ENCODE measurements at regions not wholly inside any gene's neighbourhood (a gene's known extent, or its start where the extent isn't known, plus 50 kb on each side); places are given as distances from the start of the nearest gene placed in this dataset.

DNA sequence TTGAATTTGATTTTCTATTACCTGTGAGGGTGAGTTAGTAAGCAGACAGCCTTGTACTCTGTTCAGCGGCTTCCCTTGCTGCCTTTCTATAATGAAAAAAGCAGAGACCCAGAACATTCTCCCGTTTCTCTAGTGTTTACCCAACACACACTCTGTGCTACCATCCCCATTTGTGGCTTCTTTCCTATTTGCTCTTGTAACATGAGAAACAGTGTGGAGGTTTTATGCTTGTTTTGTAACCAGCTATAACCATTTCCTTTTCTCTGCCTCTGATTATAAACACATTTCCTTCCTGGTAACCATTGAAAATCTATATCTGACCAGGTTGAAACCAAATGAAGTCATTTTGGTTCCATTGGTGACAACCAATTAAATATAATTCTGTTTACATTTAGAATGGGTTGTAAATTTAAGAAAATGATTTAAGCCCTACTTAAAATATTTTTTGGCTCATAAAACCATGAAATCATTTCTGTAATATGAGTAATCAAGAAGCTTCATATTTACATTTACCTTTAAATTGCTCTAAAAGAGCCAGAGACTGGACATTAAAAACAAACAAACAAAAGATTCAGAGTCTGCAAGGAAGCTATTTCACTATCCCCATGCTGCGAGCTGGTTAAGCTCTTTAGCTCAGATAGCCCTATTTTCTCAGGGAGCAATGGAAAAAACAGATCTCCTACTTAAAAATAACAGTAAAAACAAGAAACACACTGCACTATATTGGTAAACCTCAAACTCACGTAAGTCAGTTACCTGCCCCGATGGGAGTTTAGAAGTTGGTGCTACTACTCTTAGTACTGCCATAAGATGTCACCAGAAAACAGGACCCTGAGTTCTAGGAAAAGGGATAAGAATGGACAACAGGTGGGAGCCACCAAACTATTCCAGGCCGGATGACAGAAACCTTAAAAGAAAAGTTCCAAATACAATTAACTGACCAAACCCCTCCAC, 206.5 kb upstream of the EEA1 start:
- no peak for DNase-seq

DNA sequence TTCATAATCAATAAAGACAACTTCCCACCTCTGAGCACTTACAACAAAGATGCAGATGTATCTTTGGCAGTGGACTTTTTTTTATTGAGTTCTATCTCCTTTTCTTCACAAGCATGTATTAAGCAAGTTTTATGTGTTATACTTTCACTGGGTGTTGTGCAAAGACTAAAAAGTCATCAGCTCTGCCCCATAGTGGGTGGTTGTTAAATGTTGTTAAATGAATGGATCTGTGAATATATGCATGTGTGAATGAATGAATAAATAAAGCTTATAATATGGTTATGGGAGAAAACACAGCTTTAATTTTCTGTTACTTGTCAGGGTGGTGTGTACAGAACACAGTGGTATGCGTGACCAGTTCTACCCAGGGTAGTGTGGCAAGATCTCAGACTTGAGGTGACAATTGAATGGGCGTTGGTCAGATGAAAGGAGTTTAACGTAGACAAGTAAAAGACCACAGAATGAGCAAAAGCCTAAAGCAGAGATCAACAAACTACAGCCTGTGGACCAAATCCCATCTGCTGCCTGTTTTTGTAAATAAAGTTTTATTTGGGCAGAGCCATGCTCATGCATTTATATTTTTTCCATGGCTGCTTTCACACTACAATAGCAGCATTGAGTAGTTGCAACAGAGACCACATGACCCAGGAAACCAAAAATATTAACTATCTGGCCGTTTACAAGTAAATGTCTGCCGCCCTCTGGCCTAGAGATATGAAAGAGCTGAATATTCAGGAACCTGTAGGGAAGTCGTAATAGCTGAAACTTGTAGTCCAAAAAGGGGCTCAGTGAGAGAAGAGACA, 207.4 kb upstream of the EEA1 start:
- DNase-seq = no peak

DNA sequence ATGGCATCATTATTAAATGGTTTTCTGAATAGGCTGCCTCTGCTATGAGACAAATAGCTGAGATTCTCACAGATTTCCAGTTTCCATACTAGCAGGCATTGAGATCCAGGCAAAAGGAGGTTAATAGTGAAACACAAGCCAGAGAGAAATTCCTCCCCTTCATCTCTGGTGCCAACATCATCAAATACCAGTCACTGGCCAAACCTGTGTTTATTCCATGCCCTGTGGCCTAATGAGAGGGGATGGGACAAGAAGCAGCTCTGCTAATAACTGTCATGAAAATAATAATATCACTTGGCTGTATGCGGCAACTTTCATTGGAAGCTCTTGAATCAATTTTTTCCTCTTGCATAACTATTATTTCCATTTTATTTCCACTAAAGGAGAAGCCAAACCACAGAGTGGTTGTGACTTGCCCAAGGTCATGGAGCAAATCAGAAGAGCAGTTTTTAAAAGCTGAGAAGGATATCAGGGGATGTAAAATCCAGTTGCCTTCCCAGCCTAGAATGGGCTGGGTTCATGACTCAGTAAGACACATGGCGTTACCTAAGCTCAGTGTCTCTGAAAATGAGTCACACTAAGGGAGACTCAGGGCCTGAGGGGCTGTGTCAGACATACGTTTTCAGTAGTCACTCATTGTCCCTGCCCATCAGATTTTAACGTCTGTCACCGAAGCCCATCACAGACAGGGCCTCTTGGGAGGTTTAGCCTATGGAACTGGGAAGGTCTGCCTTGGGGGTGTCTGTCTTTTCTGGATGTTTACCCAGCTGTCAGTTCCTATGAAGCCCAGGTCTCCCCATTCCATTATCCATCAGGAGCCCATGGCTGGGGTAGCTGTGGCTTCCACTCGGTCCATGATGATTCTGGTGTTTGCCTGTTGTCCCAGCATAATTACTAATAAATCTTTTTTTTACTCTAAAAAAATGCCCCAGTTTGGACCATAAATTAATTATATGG, 208.8 kb upstream of the EEA1 start:
- no peak for DNase-seq

DNA sequence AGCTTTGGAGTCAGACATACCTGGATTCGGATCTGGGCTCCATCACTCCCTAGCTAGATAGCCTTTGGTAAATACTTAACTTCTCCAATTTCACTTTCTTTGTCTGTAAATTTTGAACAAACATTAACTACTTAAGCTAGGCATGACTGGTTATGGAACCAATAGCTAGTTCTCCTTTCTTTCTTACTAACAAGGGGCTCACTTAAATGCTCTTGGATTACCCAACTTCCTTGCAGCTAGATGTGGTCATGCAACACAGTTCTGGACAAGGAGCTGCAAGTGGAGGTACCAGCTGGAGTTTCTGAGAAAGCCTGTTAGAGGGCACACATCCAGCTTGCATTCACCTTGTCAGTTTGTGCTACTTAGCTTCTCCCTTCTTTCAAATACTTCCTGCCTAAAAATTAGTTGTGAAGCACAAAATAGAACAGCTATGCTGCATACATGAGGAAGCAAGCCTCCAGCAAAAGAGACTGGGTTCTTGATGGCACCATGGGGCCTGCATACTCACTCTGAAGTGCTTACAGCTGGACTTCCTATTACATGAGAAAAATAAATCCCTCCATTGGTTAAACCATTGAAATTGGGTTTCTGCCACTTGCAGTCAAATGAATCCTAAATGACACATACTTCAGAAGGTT, 210.1 kb upstream of the EEA1 start:
- DNase-seq = no peak

DNA sequence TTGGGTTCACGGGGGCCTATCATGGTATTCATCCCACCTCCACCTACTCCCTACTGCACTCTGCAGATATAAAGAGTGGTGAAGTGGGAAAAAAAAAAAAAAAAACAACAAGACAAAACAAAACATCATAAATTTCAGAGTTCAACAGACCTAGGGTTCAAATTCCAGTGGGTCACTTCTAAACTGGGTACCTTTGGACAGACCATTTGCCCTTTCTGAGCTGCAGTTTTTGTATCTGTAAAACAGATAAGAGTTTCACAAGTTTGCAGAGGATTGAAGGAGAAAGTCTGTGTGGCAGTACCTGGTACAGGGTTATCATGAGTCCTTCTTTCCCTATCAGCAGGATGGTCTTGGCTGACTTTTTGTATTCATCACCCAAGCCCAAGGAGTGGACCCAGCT, 211.2 kb upstream of the EEA1 start:
- DNase-seq = no peak

DNA sequence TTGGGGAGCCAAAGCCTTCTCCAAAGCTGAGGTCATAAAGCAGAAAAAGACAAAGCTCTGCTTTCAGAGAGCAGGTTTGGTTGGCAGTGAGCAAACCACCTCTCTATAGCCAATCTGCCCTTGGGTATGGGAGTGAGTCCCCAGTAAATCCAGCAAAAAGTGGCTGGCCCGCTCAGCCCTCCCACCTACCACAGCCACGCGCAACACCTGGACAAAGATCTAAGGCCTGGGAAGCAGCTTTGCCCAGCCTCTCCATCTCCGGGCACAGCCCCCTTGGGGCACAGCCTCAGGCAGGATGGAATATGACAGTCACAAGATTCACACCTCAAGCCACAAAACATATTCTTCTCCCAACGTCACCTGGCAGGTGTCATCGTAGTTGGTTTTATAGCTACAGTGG, 211.7 kb upstream of the EEA1 start:
- no peak for DNase-seq

DNA sequence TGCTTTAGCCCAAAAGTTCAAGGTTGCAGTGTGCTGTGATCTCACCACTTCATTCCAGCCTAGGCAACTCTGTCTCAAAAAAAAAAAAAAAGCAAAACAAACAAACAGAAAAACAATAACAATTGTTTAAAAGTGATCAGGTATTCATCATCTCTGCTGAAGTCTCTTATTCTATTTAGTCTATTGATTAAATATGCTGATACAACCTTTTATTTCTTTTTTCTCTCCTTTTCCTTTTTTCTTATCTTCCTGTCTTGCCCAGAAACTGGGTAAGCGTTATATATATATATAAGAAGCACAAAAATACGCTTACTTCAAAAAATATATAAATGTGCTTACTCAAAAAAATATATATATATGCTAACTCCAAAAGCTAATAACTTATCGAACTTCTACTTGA, 213.8 kb upstream of the EEA1 start:
- DNase-seq = no peak

DNA sequence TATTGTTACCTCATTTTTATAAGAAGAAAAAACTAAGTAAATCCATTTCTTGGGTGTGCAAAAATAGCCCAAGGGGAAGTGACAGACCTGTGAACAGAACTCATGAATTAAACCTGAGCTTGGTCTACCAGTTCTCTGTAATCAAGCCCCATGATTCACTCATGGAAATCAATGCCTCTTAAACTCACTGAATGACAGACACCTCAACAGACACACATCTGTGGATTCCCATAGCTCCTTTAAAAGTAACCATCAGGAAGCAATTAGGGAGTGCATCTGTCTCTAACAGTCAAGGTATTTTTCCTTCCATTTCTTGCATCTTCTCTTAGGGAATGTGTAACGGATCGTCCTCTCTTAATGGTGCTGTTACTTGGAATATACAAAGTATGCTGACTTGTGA, 215.0 kb upstream of the EEA1 start:
- no peak for DNase-seq

DNA sequence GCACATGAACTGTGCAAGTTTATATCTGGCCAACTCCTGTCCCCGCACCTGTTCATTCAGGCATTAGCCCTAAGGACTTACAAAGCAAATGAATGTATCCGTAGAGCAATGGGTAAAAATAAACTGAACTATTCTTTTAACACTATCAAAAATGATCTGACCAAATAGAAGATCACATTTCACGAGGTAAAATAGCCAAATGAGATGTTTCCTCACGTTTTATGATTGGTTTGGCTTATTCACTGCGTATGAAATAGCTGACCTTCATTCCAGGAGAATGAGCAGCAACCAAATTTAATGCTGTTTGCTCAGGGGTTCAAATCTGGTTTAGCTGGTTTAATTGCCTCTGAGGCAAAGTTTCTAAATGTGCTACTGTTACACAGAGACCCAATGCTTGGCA, 216.0 kb upstream of the EEA1 start:
- DNase-seq = no peak

DNA sequence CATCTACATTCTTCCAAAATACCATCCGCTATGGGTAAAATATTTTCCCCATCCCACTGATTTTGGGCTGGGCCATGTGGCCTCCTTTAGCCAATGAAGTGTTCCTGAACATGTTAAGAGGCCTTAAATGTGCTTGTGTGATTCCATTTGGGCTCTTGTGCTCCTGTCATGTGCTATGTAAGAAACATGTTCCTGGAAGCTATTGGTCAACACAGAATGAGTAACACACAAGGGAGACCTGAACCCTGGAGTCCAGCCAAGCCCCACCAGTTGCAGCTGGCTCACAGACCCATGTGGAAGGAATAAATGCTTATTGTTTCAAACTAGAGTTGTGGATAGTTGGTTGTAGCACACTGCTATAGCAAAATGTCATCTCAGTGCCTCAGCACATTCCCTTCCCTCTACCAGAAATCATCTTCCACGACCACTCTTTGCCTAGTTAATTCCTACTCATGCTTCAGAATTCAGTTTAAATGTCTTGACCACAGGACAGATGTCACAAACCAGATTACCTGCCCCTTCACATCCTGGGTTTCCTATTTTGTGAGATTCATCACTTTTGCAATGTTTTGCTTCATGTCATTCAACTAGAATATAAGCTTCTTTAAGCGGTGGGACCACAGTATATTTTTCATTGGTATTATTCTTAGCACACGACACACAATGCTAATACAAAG, 217.3 kb upstream of the EEA1 start:
- DNase-seq = no peak

DNA sequence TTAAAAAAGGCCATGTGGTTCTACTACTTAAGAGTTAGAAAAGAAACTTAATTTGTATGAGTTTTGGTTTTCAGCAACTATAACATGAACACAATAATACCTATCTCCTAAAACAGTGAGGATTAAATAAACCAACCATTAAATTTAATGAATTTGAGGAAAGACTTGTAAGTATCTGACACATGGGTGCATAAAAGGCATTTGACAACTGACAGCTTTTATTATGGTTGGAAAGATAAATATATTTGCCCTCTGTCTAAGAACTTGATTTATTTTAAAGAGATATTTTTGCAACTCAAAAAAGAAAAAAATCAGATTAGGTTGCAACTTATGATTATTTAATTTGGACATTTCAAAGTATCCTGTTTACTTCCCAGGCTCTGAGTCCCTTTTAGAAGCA, 217.9 kb upstream of the EEA1 start:
- DNase-seq = no peak

DNA sequence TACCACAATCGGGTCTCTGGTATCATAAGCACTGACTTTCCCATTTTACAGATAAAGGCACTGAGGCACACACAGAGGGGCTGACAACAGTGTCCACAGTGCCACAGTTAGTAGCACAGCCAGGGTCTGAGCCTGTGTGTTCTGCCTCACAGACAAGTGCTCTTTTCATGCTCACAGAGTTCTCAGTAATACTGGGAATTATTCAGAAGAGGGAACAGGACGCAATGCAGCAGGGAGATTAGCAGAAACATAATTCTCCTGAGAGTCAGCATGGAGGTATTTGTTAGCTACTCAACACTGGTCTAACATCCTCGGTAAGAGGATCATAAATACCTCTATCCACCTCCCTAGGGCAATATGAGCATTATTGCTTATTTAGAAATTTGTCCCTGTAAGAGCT, 219.3 kb upstream of the EEA1 start:
- no peak for DNase-seq

DNA sequence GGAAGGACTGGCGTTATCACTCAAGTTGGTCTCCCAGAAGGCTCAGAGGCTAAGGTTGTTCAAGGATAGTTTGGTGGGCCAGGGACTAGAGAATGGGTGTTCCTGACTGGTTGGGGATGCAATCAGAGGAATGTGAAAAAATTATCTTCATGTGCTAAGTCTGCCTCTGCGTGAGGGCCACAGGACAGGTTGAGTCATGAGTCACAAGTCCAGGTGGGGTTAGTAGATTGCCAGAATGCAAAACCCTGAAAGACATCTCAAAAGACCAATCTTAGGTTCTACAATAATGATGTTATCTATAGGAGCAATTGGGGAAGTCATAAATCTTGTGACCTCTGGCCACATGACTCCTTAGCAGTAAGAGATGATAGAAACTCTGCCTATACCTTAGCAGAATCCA, 220.1 kb upstream of the EEA1 start:
- no peak for DNase-seq

DNA sequence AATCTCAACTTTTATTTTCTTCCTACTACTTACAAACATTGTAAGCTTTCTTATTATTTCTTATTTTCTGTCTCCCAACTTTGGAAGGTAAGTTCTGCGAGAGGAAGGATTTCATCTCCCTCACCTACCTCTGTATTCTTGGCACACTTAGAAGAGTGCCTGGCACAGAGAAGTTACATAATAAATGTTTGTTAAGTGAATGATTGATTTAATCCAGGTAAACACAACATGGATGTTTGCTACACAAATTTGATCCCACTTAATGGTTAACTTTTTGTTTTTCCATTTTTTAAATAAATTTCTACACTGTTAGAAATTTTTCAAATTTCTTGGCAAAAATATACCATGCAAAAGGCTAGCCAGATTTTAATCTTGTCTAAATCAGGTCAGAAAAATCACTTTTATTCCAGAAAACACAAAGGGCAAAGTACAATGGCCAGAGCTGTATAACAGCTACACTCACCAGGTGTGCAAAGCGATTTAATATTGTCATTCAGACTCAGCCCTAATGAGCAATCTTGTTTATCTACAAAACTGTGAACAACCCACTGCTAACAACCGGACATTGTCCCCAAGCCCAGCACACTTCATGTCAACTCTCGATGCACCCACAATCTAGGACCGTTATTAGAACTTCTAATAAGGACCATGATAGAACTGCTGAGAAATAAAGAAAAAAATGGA, 222.1 kb upstream of the EEA1 start:
- DNase-seq = no peak

DNA sequence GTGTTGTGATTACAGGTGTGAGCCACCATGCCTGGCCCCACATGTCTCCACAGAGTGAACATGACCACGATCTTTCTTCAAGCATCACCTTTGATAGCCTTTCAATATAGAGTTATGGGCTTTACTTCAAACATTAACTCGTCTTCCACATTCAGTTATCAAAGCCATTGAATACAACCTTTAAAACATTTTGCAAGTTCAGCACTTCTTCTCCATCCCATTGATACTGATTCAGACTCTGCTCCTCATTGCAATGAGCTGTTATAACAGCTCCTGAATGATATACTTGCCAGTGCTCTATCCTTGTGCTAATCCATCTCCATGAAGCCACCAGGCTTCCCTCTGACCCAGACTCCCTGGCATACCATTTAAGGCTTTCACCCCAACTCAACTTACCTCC, 223.5 kb upstream of the EEA1 start:
- no peak for DNase-seq

DNA sequence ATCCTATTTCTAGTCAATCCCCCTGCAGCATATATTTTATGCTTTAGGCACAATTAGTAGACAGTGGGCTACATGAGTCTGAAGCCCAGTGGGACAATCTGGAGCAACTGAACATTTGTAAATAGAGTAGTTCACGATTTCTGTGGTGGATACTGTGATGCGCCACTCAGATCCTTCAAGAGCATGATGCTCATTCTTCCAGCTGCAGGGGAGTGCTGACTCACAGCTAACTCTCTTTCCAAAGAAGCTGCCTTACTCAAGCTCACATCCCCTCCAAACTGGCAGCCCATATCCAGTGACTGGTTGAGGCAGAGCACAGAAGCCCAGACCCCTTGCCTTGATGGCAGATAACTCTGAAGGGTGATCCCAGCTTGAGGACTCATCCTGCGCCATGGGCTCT, 224.2 kb upstream of the EEA1 start:
- no peak for DNase-seq

DNA sequence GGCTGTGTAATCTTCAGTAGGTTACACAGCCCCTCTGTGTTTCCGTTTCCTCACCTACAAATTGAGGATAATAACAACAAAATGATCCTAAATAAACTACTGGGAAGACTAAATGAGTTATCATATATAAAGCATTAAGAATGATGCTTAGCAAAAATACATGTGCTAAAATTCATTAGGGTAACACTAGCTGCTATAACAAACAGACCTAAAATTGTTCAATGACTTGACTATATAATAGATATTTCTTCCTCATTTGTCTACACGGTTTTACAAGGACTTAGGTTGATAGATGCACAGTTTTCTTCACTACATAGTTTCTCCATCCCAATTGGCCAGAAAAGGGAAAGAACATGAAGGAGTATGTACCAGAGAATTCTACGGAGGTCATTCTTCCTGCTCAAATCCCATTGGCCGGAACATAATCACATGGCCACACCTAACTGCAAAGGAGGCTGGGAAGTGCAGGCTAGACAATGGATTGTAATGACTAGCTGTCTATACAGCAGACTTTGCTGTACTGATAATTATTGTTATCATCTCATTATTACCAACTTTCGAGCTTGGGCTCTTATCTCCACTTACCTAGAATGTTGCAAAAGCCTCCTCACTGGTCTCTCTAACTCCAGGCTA, 223.5 kb upstream of the NUDT4 start:
- DNase-seq = no peak

DNA sequence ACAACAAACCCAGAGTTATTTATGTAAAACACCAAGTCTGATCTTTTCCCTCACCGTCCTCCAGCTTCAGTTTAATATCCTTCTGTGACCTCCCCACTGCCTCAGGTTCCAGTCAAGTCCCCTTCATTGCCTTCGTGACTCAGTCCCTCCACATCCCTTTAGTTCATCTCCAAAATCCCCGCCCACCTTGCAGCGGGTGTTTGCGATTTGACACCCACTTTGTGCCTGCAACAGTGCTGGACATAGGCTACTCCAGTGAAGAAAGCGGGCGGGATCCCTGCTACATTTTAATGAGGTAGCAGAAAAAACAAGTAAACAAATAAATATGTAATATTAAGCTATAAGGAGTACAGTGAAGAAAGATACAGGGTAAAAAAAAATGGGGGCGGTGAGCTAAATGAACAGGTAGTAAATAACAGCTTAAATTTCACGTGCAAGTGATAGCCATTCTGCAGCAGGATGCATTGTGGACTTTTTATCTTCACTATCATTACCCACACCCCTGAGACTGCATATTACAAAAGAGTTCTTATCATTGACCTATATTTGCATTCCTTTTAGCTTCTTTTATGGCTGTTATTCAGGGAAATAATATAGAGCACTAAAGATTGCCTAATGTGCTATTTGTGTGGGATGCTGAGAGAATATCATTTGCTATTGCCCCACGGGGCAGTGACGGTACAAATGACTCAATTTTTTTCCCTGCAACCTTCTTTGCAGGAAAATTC, 222.8 kb upstream of the NUDT4 start:
- DNase-seq = no peak

DNA sequence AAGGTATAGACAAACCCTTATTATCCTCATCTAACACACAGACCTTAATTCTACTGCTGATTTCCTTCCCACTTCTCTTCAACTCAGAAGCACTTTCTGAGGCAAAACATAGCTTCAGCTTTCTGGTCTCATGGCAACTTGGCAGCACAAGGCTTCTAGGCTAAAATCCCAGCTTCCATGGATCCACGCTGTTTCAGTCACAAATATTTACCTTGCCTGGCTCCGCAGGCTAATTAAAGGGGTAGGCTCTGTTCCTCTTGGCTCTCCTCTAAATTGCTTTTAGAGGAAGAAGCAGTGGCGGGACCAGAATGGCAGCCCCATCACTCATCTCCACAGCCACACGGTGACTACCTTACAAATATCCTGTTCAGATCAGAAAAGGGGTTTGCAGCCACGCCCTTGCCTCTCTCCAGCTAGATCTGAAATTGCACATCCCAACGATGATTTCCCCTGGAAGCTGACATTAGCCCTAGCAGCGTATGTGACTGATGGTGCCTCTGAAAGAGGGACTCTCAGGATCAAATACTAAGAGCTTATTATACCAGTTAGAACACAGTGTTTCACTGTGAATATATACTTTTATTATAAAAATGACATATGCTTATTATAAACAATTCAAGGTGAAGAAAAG, 221.5 kb upstream of the NUDT4 start:
- DNase-seq = peak in 3 of 14 donors; percentile 10 to 30 (median 16)

Data from C1 segment of cervical spinal cord (tissue), 14 donors.